ENCODE measurements at regions not wholly inside any gene's neighbourhood (a gene's known extent, or its start where the extent isn't known, plus 50 kb on each side); places are given as distances from the start of the nearest gene placed in this dataset.

- no peak for DNase-seq
These were observed 98.9 kb upstream of the PJA1 start for GRCh38 chrX:69264158-69264581.

GRCh38 chrX:69263251-69263820 lies 98.1 kb upstream of the PJA1 start:
- DNase-seq, result no peak

- no peak for DNase-seq
These were observed 97.0 kb upstream of the PJA1 start for GRCh38 chrX:69262036-69262936.

GRCh38 chrX:69260169-69260568 lies 94.9 kb upstream of the PJA1 start:
- DNase-seq, result no peak

- DNase-seq, result no peak
These were observed 93.6 kb upstream of the PJA1 start for GRCh38 chrX:69258893-69259292.

GRCh38 chrX:69257499-69258127 lies 92.4 kb upstream of the PJA1 start:
- DNase-seq, result no peak

- DNase-seq, result no peak
These were observed 91.0 kb upstream of the PJA1 start for GRCh38 chrX:69256291-69256565.

- DNase-seq, result no peak
These were observed 90.4 kb upstream of the PJA1 start for GRCh38 chrX:69255441-69256290.

GRCh38 chrX:69253821-69254220 lies 88.6 kb upstream of the PJA1 start:
- DNase-seq, result no peak

- no peak for DNase-seq
These were observed 78.0 kb upstream of the PJA1 start for GRCh38 chrX:69243276-69243675.

GRCh38 chrX:69238887-69239231 lies 73.6 kb upstream of the PJA1 start:
- no peak for DNase-seq

- DNase-seq, result no peak
These were observed 73.0 kb upstream of the PJA1 start for GRCh38 chrX:69238114-69238886.

- DNase-seq, result no peak
These were observed 72.0 kb upstream of the PJA1 start for GRCh38 chrX:69237236-69237635.

GRCh38 chrX:69236641-69237040 lies 71.4 kb upstream of the PJA1 start:
- DNase-seq, result no peak

- no peak for DNase-seq
These were observed 69.4 kb upstream of the PJA1 start for GRCh38 chrX:69234624-69235023.

- DNase-seq, result no peak
These were observed 67.7 kb upstream of the PJA1 start for GRCh38 chrX:69232945-69233344.

GRCh38 chrX:69231903-69232302 lies 66.7 kb upstream of the PJA1 start:
- DNase-seq, result no peak

GRCh38 chrX:69229436-69229835 lies 64.2 kb upstream of the PJA1 start:
- DNase-seq, result no peak

GRCh38 chrX:69228732-69229131 lies 63.5 kb upstream of the PJA1 start:
- DNase-seq, result no peak

- DNase-seq, result no peak
These were observed 61.4 kb upstream of the PJA1 start for GRCh38 chrX:69226459-69227158.

- DNase-seq, result peak; percentile 79
These were observed 57.1 kb upstream of the PJA1 start for GRCh38 chrX:69222103-69223090.

Measured in stimulated activated CD4-positive, alpha-beta T cell treated with anti-CD3 and anti-CD28 coated beads, Interleukin-2, amount 100 ng/mL, for 24 hours (primary cell).